ENCODE measurements at regions not wholly inside any gene's neighbourhood (a gene's known extent, or its start where the extent isn't known, plus 50 kb on each side); places are given as distances from the start of the nearest gene placed in this dataset.

GRCh38 chr1:193553564-193553963 lies 367.2 kb upstream of the B3GALT2 start:
- H3K27me3 ChIP-seq (ENCODE audit: low read length): no peaks in the 10 kb centered on the region
- H3K9ac ChIP-seq (ENCODE audit: low read length): no peak overlapping the region
- DNase-seq: no peak
- no peak overlapping the region for H2AFZ ChIP-seq (ENCODE audit: low read length)
- no peak overlapping the region for H3K27ac ChIP-seq (ENCODE audit: low read length)
- no peaks in the 10 kb centered on the region for H4K20me1 ChIP-seq (ENCODE audit: insufficient read depth, low read depth, low read length)
- H3K4me2 ChIP-seq (ENCODE audit: low read depth, low read length, poor library complexity, severe bottlenecking): no peak overlapping the region
- H3K4me3 ChIP-seq (ENCODE audit: low read length): no peak overlapping the region
- H3K4me1 ChIP-seq (ENCODE audit: low read length): no peaks in the 10 kb centered on the region
- H3K9me2 ChIP-seq (replicated peaks; ENCODE audit: insufficient read depth, low read length): no peaks in the 10 kb centered on the region
- no peaks in the 10 kb centered on the region for H3K9me3 ChIP-seq (ENCODE audit: low read length)
- H3K79me2 ChIP-seq (ENCODE audit: low read length): no peaks in the 10 kb centered on the region
- no peaks in the 10 kb centered on the region for H3K36me3 ChIP-seq (ENCODE audit: insufficient read depth, low read length)

- Histone ChIP-seq H3K4me3 (ENCODE audit: low read length) (no peak overlapping the region), H3K9me2 (replicated peaks; ENCODE audit: insufficient read depth, low read length) (no peaks in the 10 kb centered on the region), H3K27ac (ENCODE audit: low read length) (no peak overlapping the region), H3K36me3 (ENCODE audit: insufficient read depth, low read length) (no peaks in the 10 kb centered on the region), H3K9me3 (ENCODE audit: low read length) (no peaks in the 10 kb centered on the region), H4K20me1 (ENCODE audit: insufficient read depth, low read depth, low read length) (no peaks in the 10 kb centered on the region), H2AFZ (ENCODE audit: low read length) (no peak overlapping the region), H3K79me2 (ENCODE audit: low read length) (no peaks in the 10 kb centered on the region), H3K9ac (ENCODE audit: low read length) (no peak overlapping the region), H3K27me3 (ENCODE audit: low read length) (no peaks in the 10 kb centered on the region), H3K4me2 (ENCODE audit: low read depth, low read length, poor library complexity, severe bottlenecking) (no peak overlapping the region), H3K4me1 (ENCODE audit: low read length) (no peaks in the 10 kb centered on the region)
- DNase-seq: no peak
Measured at GRCh38 chr1:193552274-193552673, 365.9 kb upstream of the B3GALT2 start.

GRCh38 chr1:193549081-193549480 lies 362.7 kb upstream of the B3GALT2 start:
- no peak overlapping the region for H3K4me3 ChIP-seq (ENCODE audit: low read length)
- H3K9ac ChIP-seq (ENCODE audit: low read length): no peak overlapping the region
- H4K20me1 ChIP-seq (ENCODE audit: insufficient read depth, low read depth, low read length): no peaks in the 10 kb centered on the region

GRCh38 chr1:193545171-193545570 lies 358.8 kb upstream of the B3GALT2 start:
- Histone ChIP-seq H3K4me3 (ENCODE audit: low read length) (no peak overlapping the region), H3K79me2 (ENCODE audit: low read length) (no peaks in the 10 kb centered on the region), H3K27me3 (ENCODE audit: low read length) (no peaks in the 10 kb centered on the region), H3K9me2 (replicated peaks; ENCODE audit: insufficient read depth, low read length) (no peaks in the 10 kb centered on the region), H4K20me1 (ENCODE audit: insufficient read depth, low read depth, low read length) (no peaks in the 10 kb centered on the region), H3K9ac (ENCODE audit: low read length) (no peak overlapping the region), H2AFZ (ENCODE audit: low read length) (no peak overlapping the region), H3K36me3 (ENCODE audit: insufficient read depth, low read length) (no peaks in the 10 kb centered on the region), H3K9me3 (ENCODE audit: low read length) (no peaks in the 10 kb centered on the region), H3K4me1 (ENCODE audit: low read length) (no peaks in the 10 kb centered on the region), H3K4me2 (ENCODE audit: low read depth, low read length, poor library complexity, severe bottlenecking) (no peak overlapping the region), H3K27ac (ENCODE audit: low read length) (no peak overlapping the region)
- DNase-seq: no peak

More at GRCh38 chr1:193549081-193549480, 362.7 kb upstream of the B3GALT2 start:
- Histone ChIP-seq H3K4me2 (ENCODE audit: low read depth, low read length, poor library complexity, severe bottlenecking) (no peak overlapping the region), H3K27ac (ENCODE audit: low read length) (no peak overlapping the region), H3K4me1 (ENCODE audit: low read length) (no peaks in the 10 kb centered on the region), H3K9me2 (replicated peaks; ENCODE audit: insufficient read depth, low read length) (no peaks in the 10 kb centered on the region), H3K79me2 (ENCODE audit: low read length) (no peaks in the 10 kb centered on the region), H3K36me3 (ENCODE audit: insufficient read depth, low read length) (no peaks in the 10 kb centered on the region), H3K9me3 (ENCODE audit: low read length) (no peaks in the 10 kb centered on the region), H2AFZ (ENCODE audit: low read length) (no peak overlapping the region), H3K27me3 (ENCODE audit: low read length) (no peaks in the 10 kb centered on the region)
- DNase-seq: no peak

- Histone ChIP-seq H3K36me3 (ENCODE audit: insufficient read depth, low read length) (no peaks in the 10 kb centered on the region), H3K9me3 (ENCODE audit: low read length) (no peaks in the 10 kb centered on the region), H2AFZ (ENCODE audit: low read length) (no peak overlapping the region), H3K27ac (ENCODE audit: low read length) (no peak overlapping the region), H4K20me1 (ENCODE audit: insufficient read depth, low read depth, low read length) (no peaks in the 10 kb centered on the region), H3K27me3 (ENCODE audit: low read length) (no peaks in the 10 kb centered on the region), H3K4me2 (ENCODE audit: low read depth, low read length, poor library complexity, severe bottlenecking) (no peak overlapping the region), H3K9ac (ENCODE audit: low read length) (no peak overlapping the region), H3K4me1 (ENCODE audit: low read length) (no peaks in the 10 kb centered on the region), H3K79me2 (ENCODE audit: low read length) (no peaks in the 10 kb centered on the region), H3K4me3 (ENCODE audit: low read length) (no peak overlapping the region), H3K9me2 (replicated peaks; ENCODE audit: insufficient read depth, low read length) (no peaks in the 10 kb centered on the region)
- no peak for DNase-seq
Measured at GRCh38 chr1:193543259-193543658, 356.8 kb upstream of the B3GALT2 start.

- no peak for DNase-seq
- Histone ChIP-seq H3K4me1 (ENCODE audit: low read length) (no peaks in the 10 kb centered on the region; the same call in 1 of the 2 replicates), H3K4me3 (ENCODE audit: low read length) (no peak overlapping the region), H3K36me3 (ENCODE audit: insufficient read depth, low read length) (no peaks in the 10 kb centered on the region), H4K20me1 (ENCODE audit: insufficient read depth, low read depth, low read length) (no peaks in the 10 kb centered on the region), H3K79me2 (ENCODE audit: low read length) (no peaks in the 10 kb centered on the region), H3K27ac (ENCODE audit: low read length) (no peak overlapping the region), H3K9me2 (replicated peaks; ENCODE audit: insufficient read depth, low read length) (no peaks in the 10 kb centered on the region), H3K4me2 (ENCODE audit: low read depth, low read length, poor library complexity, severe bottlenecking) (no peak overlapping the region), H3K9me3 (ENCODE audit: low read length) (no peaks in the 10 kb centered on the region), H3K9ac (ENCODE audit: low read length) (no peak overlapping the region), H3K27me3 (ENCODE audit: low read length) (no peaks in the 10 kb centered on the region), H2AFZ (ENCODE audit: low read length) (no peak overlapping the region)
Measured at GRCh38 chr1:193542690-193543089, 356.3 kb upstream of the B3GALT2 start.

- H3K27ac ChIP-seq (ENCODE audit: low read length): no peak overlapping the region
- DNase-seq: no peak
- H3K4me1 ChIP-seq (ENCODE audit: low read length): no peaks in the 10 kb centered on the region; the same call in 1 of the 2 replicates
- H3K4me2 ChIP-seq (ENCODE audit: low read depth, low read length, poor library complexity, severe bottlenecking): no peak overlapping the region
- no peaks in the 10 kb centered on the region for H3K9me3 ChIP-seq (ENCODE audit: low read length)
- no peaks in the 10 kb centered on the region for H3K79me2 ChIP-seq (ENCODE audit: low read length)
- H3K27me3 ChIP-seq (ENCODE audit: low read length): no peaks in the 10 kb centered on the region
- no peaks in the 10 kb centered on the region for H3K9me2 ChIP-seq (replicated peaks; ENCODE audit: insufficient read depth, low read length)
- H3K4me3 ChIP-seq (ENCODE audit: low read length): no peak overlapping the region
- no peak overlapping the region for H2AFZ ChIP-seq (ENCODE audit: low read length)
- H3K9ac ChIP-seq (ENCODE audit: low read length): no peak overlapping the region
- H3K36me3 ChIP-seq (ENCODE audit: insufficient read depth, low read length): no peaks in the 10 kb centered on the region
- H4K20me1 ChIP-seq (ENCODE audit: insufficient read depth, low read depth, low read length): no peaks in the 10 kb centered on the region
Measured at GRCh38 chr1:193540511-193540910, 354.1 kb upstream of the B3GALT2 start.

GRCh38 chr1:193539731-193540459 lies 353.5 kb upstream of the B3GALT2 start:
- no peak overlapping the region for H3K9ac ChIP-seq (ENCODE audit: low read length)

More at GRCh38 chr1:193539731-193540459, 353.5 kb upstream of the B3GALT2 start:
- no peak overlapping the region for H3K27ac ChIP-seq (ENCODE audit: low read length)
- H3K4me2 ChIP-seq (ENCODE audit: low read depth, low read length, poor library complexity, severe bottlenecking): no peak overlapping the region
- H3K4me1 ChIP-seq (ENCODE audit: low read length): no peaks in the 10 kb centered on the region; the same call in 1 of the 2 replicates
- H3K79me2 ChIP-seq (ENCODE audit: low read length): no peaks in the 10 kb centered on the region
- H4K20me1 ChIP-seq (ENCODE audit: insufficient read depth, low read depth, low read length): no peaks in the 10 kb centered on the region
- no peaks in the 10 kb centered on the region for H3K27me3 ChIP-seq (ENCODE audit: low read length)
- no peaks in the 10 kb centered on the region for H3K9me2 ChIP-seq (replicated peaks; ENCODE audit: insufficient read depth, low read length)
- H3K36me3 ChIP-seq (ENCODE audit: insufficient read depth, low read length): no peaks in the 10 kb centered on the region
- H2AFZ ChIP-seq (ENCODE audit: low read length): no peak overlapping the region
- H3K9me3 ChIP-seq (ENCODE audit: low read length): no peaks in the 10 kb centered on the region
- H3K4me3 ChIP-seq (ENCODE audit: low read length): no peak overlapping the region
- DNase-seq: no peak

Data from Karpas-422 (cell line).